ENCODE measurements at regions not wholly inside any gene's neighbourhood (a gene's known extent, or its start where the extent isn't known, plus 50 kb on each side); places are given as distances from the start of the nearest gene placed in this dataset.
"Not testable (repeated sequence)": the region's sequence is repeated elsewhere in the genome, so short reads cannot be mapped to it uniquely, and the experiment has no call there.

DNA sequence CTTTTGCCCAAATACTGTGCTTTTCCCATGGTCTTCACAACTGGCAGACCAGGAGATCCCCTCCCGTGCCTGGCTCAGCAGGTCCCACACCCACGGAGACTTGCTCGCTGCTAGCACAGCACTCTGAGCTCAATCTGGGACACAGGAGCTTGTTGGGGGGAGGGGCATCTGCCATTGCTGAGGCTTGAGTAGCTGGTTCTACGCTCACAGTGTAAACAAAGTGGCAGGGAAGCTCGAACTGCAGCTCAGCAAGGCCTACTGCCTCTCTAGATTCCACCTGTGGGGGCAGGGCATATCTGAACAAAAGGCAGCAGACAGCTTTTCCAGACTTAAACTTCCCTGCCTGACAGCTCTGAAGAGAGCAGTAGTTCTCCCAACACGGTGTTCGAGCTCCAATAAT, 251.6 kb upstream of the PCDH18 start:
- H3K36me3 Mint-ChIP-seq; H3K9me3 Mint-ChIP-seq; CTCF ChIA-PET; H3K4me1 Mint-ChIP-seq (ENCODE audit: low read depth); H3K27ac Mint-ChIP-seq; H3K27me3 Mint-ChIP-seq; DNase-seq; POLR2A ChIA-PET; H3K4me3 Mint-ChIP-seq; intact Hi-C loops (cut with micrococcal nuclease): not testable (repeated sequence)

DNA sequence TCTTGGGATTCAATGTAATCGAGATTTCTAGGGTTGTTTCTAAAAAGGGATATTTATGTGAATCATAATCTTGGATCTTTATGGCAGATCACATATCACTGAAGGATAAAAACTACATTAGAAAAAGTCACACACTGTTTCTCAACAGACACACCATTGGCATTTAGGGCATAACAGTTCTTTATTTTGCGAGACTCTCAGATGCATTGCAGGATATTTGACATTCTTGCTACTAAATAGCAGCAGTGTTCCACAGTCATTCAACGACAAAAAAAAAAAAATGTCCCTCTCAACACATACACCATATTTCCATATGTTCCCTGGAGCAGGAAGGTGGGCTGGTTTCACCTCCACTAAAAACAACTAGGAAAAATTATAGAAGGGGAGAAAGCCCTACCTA, 243.4 kb upstream of the PCDH18 start:
- DNase-seq: no peak
- H3K4me3 Mint-ChIP-seq: no peak overlapping the region
- intact Hi-C loops (cut with micrococcal nuclease): no loop called here
- no peak overlapping the region for H3K27ac Mint-ChIP-seq
- peaks cover 4% of the 10 kb centered on the region for H3K9me3 Mint-ChIP-seq
- POLR2A ChIA-PET: no interaction called here
- CTCF ChIA-PET: no interaction called here
- no peaks in the 10 kb centered on the region for H3K4me1 Mint-ChIP-seq (ENCODE audit: low read depth)
- H3K27me3 Mint-ChIP-seq: no peaks in the 10 kb centered on the region
- H3K36me3 Mint-ChIP-seq: no peaks in the 10 kb centered on the region

DNA sequence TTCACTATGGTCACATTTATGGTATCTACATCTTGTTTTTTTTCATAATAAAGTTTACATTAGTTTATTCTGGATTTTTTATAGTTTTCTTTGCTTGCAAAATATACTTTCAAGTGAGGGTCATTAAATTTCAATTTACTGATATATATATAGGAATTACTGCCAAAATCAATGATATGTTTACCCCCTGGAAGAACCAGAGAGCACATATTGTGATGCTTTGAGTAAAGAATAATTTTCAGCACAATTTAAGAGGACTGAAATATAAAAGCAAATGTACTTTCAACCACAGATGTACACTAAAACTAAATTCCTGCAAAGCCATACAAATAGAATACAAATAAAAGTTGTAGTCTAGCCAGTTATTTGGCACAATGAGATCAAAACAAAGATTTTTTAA, 242.2 kb upstream of the PCDH18 start:
- ChIA-PET CTCF (no interaction called here), POLR2A (no interaction called here)
- H3K4me1 Mint-ChIP-seq (ENCODE audit: low read depth): no peaks in the 10 kb centered on the region
- no peak overlapping the region for H3K4me3 Mint-ChIP-seq
- H3K27ac Mint-ChIP-seq: no peak overlapping the region
- peaks cover 4% of the 10 kb centered on the region for H3K9me3 Mint-ChIP-seq
- no peaks in the 10 kb centered on the region for H3K36me3 Mint-ChIP-seq
- H3K27me3 Mint-ChIP-seq: no peaks in the 10 kb centered on the region
- no peak for DNase-seq
- intact Hi-C loops (cut with micrococcal nuclease): no loop called here

DNA sequence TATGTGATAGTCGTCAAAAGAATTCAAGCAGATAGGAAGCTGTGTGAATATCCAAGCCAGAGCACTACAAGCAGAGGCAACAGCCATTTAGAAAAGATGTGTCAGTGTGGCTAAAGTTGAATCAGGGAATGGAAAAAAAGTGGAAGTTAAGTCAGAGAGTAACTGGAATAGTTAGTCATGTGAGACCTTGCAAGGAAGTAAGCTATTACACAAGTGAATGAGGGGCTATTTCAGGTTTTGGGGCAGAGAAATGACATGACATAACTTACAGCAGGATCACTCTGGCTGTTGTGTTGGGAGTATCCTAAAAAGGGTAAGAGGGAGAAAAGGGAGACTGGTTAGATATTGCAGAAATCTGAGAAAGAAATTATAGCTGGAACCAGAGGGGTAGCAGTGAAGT, 236.6 kb upstream of the PCDH18 start:
- Mint-ChIP-seq H3K36me3 (no peaks in the 10 kb centered on the region), H3K4me1 (ENCODE audit: low read depth) (no peaks in the 10 kb centered on the region), H3K9me3 (peaks cover 5% of the 10 kb centered on the region), H3K27ac (no peak overlapping the region), H3K4me3 (no peak overlapping the region), H3K27me3 (no peaks in the 10 kb centered on the region)
- intact Hi-C loops (cut with micrococcal nuclease): no loop called here
- ChIA-PET CTCF (no interaction called here), POLR2A (no interaction called here)
- DNase-seq: no peak

DNA sequence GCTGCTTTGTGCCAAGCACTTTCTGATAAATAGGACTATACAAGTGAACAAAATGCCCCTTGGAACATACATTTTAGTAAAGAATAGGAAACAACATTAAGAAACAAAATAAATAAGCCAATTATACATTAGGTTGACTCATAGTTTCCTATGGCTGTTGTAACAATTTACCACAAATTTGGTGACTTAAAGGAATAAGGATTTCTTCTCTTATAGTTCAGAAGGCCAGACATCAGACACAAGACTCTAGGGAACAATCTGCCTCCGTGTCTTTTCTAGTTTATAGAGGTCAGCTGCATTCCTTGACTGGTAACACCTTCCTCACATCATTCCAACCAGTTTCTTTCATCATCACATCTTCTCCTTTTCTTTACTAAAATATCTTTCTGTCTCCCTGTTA, 235.9 kb upstream of the PCDH18 start:
- POLR2A ChIA-PET: no interaction called here
- DNase-seq: no peak
- Mint-ChIP-seq H3K4me1 (ENCODE audit: low read depth) (no peaks in the 10 kb centered on the region), H3K27me3 (no peaks in the 10 kb centered on the region), H3K4me3 (no peak overlapping the region), H3K9me3 (peaks cover 5% of the 10 kb centered on the region), H3K27ac (no peak overlapping the region), H3K36me3 (no peaks in the 10 kb centered on the region)
- intact Hi-C loops (cut with micrococcal nuclease): no loop called here
- CTCF ChIA-PET: no interaction called here

DNA sequence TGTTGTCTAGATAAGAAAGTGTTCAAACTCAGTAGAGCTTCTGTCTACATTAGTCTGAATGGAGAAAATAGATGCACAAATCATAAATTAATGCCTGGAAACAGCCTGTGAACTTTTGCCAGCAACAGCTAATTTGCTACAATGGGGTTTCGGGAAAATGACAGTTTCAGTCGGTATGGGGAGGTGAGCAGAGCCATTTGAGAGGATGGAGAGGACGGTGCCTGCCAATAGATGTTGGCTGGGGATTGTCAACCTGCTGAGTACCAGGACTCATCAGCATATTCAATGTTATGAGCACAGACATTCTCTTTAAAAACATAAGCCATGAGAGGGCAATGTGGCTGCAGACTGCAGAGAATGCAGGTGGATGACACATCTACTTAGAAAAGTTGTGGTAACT, 230.3 kb upstream of the PCDH18 start:
- CTCF ChIA-PET: no interaction called here
- no peaks in the 10 kb centered on the region for H3K36me3 Mint-ChIP-seq
- no peaks in the 10 kb centered on the region for H3K9me3 Mint-ChIP-seq
- intact Hi-C loops (cut with micrococcal nuclease): no loop called here
- H3K4me3 Mint-ChIP-seq: no peak overlapping the region
- no peak for DNase-seq
- no peaks in the 10 kb centered on the region for H3K27me3 Mint-ChIP-seq
- no peaks in the 10 kb centered on the region for H3K4me1 Mint-ChIP-seq (ENCODE audit: low read depth)
- H3K27ac Mint-ChIP-seq: no peak overlapping the region
- POLR2A ChIA-PET: no interaction called here

DNA sequence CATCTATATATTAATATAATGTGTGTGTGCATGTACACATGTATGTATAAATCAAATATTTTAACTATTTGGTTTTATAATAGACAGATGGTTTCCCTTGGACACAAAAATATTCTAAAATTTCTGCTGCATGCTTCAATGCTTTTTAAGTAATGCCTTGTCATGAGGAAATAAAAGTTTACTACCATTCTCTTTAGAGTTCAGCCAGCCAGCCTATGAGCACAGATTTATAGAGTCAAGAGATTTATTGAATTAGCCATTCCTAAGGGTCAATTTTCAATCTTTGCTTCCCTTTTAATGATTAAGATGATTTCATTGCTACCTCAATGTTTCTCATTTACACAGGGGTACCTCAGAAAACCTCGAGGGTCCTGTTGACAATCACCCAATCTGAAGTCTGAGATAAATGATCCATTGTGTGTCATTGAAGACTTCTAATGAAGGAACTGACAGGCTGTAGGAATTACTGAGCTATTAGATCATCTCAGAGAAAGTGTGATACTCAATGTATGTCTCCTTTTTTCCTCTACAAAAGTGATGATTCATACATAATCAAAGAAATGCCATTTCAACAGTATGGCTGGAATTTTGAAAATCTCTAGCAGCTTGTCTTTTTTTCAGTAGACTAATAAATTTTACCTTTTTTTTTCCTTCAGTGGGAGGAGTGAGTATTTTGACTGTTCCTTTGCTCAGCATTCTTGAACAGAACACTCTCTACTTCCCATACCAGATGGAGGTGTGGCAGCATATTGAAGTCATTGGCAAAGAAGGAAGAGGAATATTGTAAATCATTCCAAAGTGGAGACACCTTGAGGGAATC, 222.6 kb upstream of the PCDH18 start:
- no peaks in the 10 kb centered on the region for H3K4me1 Mint-ChIP-seq (ENCODE audit: low read depth)
- ChIA-PET POLR2A (no interaction called here), CTCF (no interaction called here)
- no peaks in the 10 kb centered on the region for H3K36me3 Mint-ChIP-seq
- H3K27me3 Mint-ChIP-seq: no peaks in the 10 kb centered on the region
- H3K9me3 Mint-ChIP-seq: no peaks in the 10 kb centered on the region
- no peak overlapping the region for H3K4me3 Mint-ChIP-seq
- intact Hi-C loops (cut with micrococcal nuclease): no loop called here
- H3K27ac Mint-ChIP-seq: no peak overlapping the region
- no peak for DNase-seq

DNA sequence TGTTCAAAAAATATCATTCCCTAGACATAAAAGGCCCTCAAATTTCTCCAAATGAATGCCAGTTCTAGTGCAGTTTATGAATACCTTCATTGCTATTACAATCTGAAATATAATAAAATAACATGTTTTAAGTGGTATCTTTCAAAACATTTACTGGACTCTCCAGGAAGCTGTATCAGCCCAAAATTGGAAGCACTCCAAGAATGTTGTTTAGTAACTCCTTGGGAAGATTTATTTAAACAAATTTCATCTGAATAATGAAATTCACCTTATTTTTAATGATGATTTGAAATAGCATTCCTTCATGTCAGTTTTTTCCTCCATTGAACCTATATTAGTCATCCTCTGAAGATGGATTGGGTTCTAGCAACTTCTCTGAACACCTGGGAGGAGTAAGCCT, 217.2 kb upstream of the PCDH18 start:
- no peak for DNase-seq
- no peak overlapping the region for H3K4me3 Mint-ChIP-seq
- H3K27me3 Mint-ChIP-seq: no peaks in the 10 kb centered on the region
- no peak overlapping the region for H3K27ac Mint-ChIP-seq
- ChIA-PET CTCF (no interaction called here), POLR2A (no interaction called here)
- intact Hi-C loops (cut with micrococcal nuclease): no loop called here
- H3K36me3 Mint-ChIP-seq: no peaks in the 10 kb centered on the region
- H3K4me1 Mint-ChIP-seq (ENCODE audit: low read depth): no peaks in the 10 kb centered on the region
- peaks cover 2% of the 10 kb centered on the region for H3K9me3 Mint-ChIP-seq

DNA sequence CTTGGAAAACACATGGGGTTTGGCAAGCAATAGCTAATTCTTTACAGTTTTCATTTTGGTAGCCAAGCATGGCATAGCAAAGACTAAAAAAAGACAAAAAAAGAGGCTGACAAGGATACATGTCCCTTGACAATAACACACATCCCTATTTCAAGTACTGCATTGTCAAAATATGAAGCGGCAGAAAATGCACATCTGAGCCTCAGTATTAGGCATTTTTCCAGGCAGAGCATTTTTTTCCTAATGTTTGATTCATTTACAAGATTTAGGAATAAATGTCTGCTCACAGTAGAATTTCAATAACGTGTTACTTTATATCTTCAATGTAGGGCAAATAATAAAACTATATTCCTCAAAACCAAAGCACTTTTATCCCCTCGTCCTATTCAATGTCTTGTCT, 216.3 kb upstream of the PCDH18 start:
- H3K4me1 Mint-ChIP-seq (ENCODE audit: low read depth): no peaks in the 10 kb centered on the region
- H3K36me3 Mint-ChIP-seq: no peaks in the 10 kb centered on the region
- ChIA-PET CTCF (no interaction called here), POLR2A (no interaction called here)
- H3K27me3 Mint-ChIP-seq: no peaks in the 10 kb centered on the region
- intact Hi-C loops (cut with micrococcal nuclease): no loop called here
- H3K27ac Mint-ChIP-seq: no peak overlapping the region
- no peak for DNase-seq
- H3K4me3 Mint-ChIP-seq: no peak overlapping the region
- peaks cover 2% of the 10 kb centered on the region for H3K9me3 Mint-ChIP-seq

DNA sequence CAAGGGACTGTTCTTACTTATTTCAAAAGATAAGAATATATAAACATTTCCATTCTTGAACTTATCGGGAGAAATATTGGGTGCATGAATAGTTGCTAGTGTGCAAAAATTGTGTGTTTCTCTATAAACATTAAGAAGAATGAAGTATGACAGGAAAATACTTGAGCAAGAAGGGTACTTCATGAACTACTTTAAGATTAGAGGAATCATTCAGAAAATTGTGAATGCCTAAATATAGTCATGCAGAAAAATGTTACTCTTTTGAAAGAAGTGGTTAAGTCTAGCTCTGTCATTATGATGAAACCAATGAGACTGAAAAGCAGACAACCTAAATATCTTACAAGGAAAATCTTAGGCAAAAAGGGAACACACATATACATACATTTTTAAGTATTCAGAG, 207.8 kb upstream of the PCDH18 start:
- intact Hi-C loops (cut with micrococcal nuclease): no loop called here
- Mint-ChIP-seq H3K4me3 (no peak overlapping the region), H3K27me3 (no peaks in the 10 kb centered on the region), H3K4me1 (ENCODE audit: low read depth) (no peaks in the 10 kb centered on the region), H3K27ac (no peak overlapping the region), H3K9me3 (peaks cover 3% of the 10 kb centered on the region), H3K36me3 (no peaks in the 10 kb centered on the region)
- no peak for DNase-seq
- CTCF ChIA-PET: no interaction called here
- POLR2A ChIA-PET: no interaction called here

DNA sequence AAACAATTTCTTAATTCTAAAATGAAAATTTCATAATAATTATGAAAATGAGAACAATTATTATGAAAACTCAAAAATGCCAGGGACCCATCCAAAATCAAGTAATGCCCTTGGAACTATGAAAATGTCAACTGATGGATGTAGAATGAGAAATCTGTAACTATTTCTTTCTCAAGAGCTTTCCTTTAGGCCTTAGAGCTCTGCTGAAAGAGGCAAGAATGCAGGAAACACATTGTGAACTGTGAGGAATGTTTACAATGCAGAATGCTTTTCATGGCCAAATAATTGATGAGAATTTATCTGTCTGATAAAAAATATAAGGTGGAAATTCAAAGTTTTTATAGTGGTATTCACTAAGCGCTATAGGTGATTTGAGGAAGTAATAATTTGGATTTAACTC, 207.1 kb upstream of the PCDH18 start:
- ChIA-PET CTCF (no interaction called here), POLR2A (no interaction called here)
- intact Hi-C loops (cut with micrococcal nuclease): loop anchor here (10.0 kb wide), 1 partner anchor 945 kb away; no protein-coding TSS in a partner anchor
- Mint-ChIP-seq H3K27me3 (no peaks in the 10 kb centered on the region), H3K36me3 (no peaks in the 10 kb centered on the region), H3K4me1 (ENCODE audit: low read depth) (no peaks in the 10 kb centered on the region), H3K4me3 (no peak overlapping the region), H3K27ac (no peak overlapping the region), H3K9me3 (peaks cover 7% of the 10 kb centered on the region)
- DNase-seq: no peak

DNA sequence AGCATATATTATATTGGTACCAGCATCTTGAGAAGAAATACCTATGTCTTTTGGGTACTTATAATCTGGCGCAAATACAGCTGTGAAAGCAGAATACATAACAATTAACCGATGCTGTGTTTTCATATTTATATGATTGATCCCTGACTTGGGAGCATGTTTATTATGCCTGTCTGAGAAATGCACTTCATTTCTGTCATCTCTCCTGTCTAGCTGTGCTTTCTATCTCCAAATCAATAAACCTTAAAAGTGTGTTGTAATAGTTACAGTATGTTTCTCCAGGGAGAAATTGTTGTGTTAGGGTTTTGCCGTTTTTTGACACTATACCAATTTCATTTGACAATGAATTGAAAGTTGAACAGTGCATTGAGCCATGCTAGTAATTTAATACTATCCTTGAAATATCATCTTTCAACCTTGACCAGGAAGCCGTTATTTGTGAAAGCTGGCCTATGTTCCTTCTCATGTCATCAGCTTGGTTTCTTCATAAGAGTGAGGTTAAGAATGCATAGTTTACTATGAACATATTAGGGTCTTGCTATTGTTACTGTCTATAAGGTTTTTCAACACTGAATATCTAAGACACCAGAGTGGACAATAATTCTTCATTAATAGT, 206.2 kb upstream of the PCDH18 start:
- Mint-ChIP-seq H3K4me1 (ENCODE audit: low read depth) (no peaks in the 10 kb centered on the region), H3K36me3 (no peaks in the 10 kb centered on the region), H3K4me3 (no peak overlapping the region), H3K27ac (no peak overlapping the region), H3K27me3 (no peaks in the 10 kb centered on the region), H3K9me3 (peaks cover 10% of the 10 kb centered on the region)
- intact Hi-C loops (cut with micrococcal nuclease): loop anchor here (10.0 kb wide), 1 partner anchor 946 kb away; no protein-coding TSS in a partner anchor
- DNase-seq: no peak
- ChIA-PET POLR2A (no interaction called here), CTCF (no interaction called here)

DNA sequence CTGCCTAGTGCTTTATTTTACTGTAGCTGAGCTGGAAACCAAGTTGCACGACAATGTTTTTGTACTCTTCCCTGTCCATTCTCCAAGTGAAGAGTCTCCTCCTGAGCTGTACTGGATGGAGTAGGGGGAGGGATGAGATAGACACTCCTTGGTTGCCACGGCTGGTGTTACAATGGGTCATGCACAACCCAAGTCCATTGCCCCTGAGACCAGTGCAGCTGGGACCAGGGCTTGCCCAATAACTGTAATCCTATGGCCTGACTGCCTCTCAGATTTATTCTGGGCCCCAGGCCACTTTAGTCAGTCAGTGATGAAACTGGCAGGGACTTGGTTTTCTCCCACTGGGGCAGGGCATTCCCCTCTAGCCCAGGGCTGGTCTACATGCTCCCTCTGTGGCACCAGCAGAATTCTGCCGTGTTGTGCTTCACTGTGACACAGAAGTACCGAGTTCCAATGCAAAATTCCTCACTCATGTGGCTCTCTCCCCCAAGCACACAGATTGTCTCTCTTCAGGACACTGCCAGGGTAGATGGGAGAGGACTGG, 203.3 kb upstream of the PCDH18 start:
- no peaks in the 10 kb centered on the region for H3K27me3 Mint-ChIP-seq
- intact Hi-C loops (cut with micrococcal nuclease): loop anchor here (10.0 kb wide), 1 partner anchor 949 kb away; no protein-coding TSS in a partner anchor
- H3K9me3 Mint-ChIP-seq: peaks cover 18% of the 10 kb centered on the region
- H3K27ac Mint-ChIP-seq: no peak overlapping the region
- H3K36me3 Mint-ChIP-seq: no peaks in the 10 kb centered on the region
- no peak for DNase-seq
- H3K4me1 Mint-ChIP-seq (ENCODE audit: low read depth): no peaks in the 10 kb centered on the region
- ChIA-PET POLR2A (no interaction called here), CTCF (no interaction called here)
- no peak overlapping the region for H3K4me3 Mint-ChIP-seq

All from activated CD4-positive, alpha-beta memory T cell treated with anti-CD3 and anti-CD28 coated beads for 36 hours (primary cell).